Osteoblast (primary cell): ENCODE measurements at regions not wholly inside any gene's neighbourhood (a gene's known extent, or its start where the extent isn't known, plus 50 kb on each side); places are given as distances from the start of the nearest gene placed in this dataset.
A peak's percentile ranks its signal among the peaks of the same experiment; 100 is the strongest.

ENCODE experiments used
- DNase-seq: peaks from one replicate; pipeline ENCODE4 v3.0.0; 2011; ENCODE audit warnings: low spot score, mixed read lengths; ENCODE audit not compliant: insufficient read length; ENCODE audit errors: missing footprints
- H2AFZ ChIP-seq: 2 replicates; pipeline ENCODE4 v1.6.0; 2011; ENCODE audit warnings: mild to moderate bottlenecking, low read length
- H3K27ac ChIP-seq: 2 replicates; pipeline ENCODE4 v1.5.1; 2011; ENCODE audit warnings: mild to moderate bottlenecking, low read depth, low read length, moderate library complexity
- H3K27me3 ChIP-seq: 2 replicates; pipeline ENCODE4 v1.6.0; 2012; ENCODE audit warnings: mild to moderate bottlenecking, control low read depth, inconsistent platforms, low read length, moderate library complexity; ENCODE audit not compliant: insufficient read depth
- H3K36me3 ChIP-seq: 2 replicates; pipeline ENCODE4 v1.5.1; 2011; ENCODE audit warnings: mild to moderate bottlenecking, low read length, control low read depth, moderate library complexity; ENCODE audit not compliant: insufficient read depth
- H3K4me1 ChIP-seq: 2 replicates; pipeline ENCODE4 v1.5.1; 2011; ENCODE audit warnings: mild to moderate bottlenecking, low read length, control low read depth, moderate library complexity; ENCODE audit not compliant: insufficient read depth
- H3K4me2 ChIP-seq: 2 replicates; pipeline ENCODE4 v1.6.0; 2011; ENCODE audit warnings: mild to moderate bottlenecking, low read length; ENCODE audit not compliant: insufficient read depth
- H3K4me3 ChIP-seq: fragments of 200-600 bp; sonication (generic); 3 replicates; pipeline ENCODE4 v1.5.1; 2012; ENCODE audit warnings: mild to moderate bottlenecking, low read length, inconsistent platforms; ENCODE audit not compliant: insufficient read depth
- H3K79me2 ChIP-seq: 2 replicates; pipeline ENCODE4 v1.6.0; 2012; ENCODE audit warnings: mild to moderate bottlenecking, low read length, control low read depth, inconsistent platforms; ENCODE audit not compliant: insufficient read depth
- H3K9me3 ChIP-seq: 2 replicates; pipeline ENCODE4 v1.5.1; 2011; ENCODE audit warnings: low read depth, low read length, control low read depth
- H4K20me1 ChIP-seq: 2 replicates; pipeline ENCODE4 v1.6.0; 2012; ENCODE audit warnings: mild to moderate bottlenecking, low read length, control low read depth; ENCODE audit not compliant: insufficient read depth
- CTCF ChIP-seq: IDR thresholded peaks from 2 replicates; pipeline ENCODE4 v1.5.1; 2011; ENCODE audit warnings: mild to moderate bottlenecking, low read depth, low read length, moderate library complexity; ENCODE audit errors: extremely low read depth

- H3K4me2 ChIP-seq = peak overlapping the region; percentile 77
- DNase-seq = peak; percentile 73
Measured at GRCh38 chr2:41720331-41721251, 327.2 kb upstream of the PKDCC start.

GRCh38 chr2:41722668-41723369, 325.0 kb upstream of the PKDCC start:
- Histone ChIP-seq H4K20me1 (no peaks in the 10 kb centered on the region), H3K27me3 (no peaks in the 10 kb centered on the region), H3K36me3 (no peaks in the 10 kb centered on the region), H3K4me2 (no peak overlapping the region), H2AFZ (peak overlapping the region; percentile 69), H3K9me3 (no peaks in the 10 kb centered on the region), H3K79me2 (no peaks in the 10 kb centered on the region), H3K4me3 (no peak overlapping the region), H3K27ac (peak overlapping the region; percentile 73), H3K4me1 (peaks cover 22% of the 10 kb centered on the region)
- DNase-seq = peak; percentile 43
- TF ChIP-seq CTCF = no peak

More at GRCh38 chr2:41720331-41721251, 327.2 kb upstream of the PKDCC start:
- no peaks in the 10 kb centered on the region for H3K36me3 ChIP-seq
- no peaks in the 10 kb centered on the region for H3K9me3 ChIP-seq
- peaks cover 22% of the 10 kb centered on the region for H3K4me1 ChIP-seq
- peak overlapping the region; percentile 80 for H2AFZ ChIP-seq
- H3K27ac ChIP-seq = peak overlapping the region; percentile 24
- H3K4me3 ChIP-seq = peak overlapping the region; percentile 44
- H3K79me2 ChIP-seq = no peaks in the 10 kb centered on the region
- no peaks in the 10 kb centered on the region for H4K20me1 ChIP-seq
- no peak for TF ChIP-seq CTCF
- no peaks in the 10 kb centered on the region for H3K27me3 ChIP-seq

DNA sequence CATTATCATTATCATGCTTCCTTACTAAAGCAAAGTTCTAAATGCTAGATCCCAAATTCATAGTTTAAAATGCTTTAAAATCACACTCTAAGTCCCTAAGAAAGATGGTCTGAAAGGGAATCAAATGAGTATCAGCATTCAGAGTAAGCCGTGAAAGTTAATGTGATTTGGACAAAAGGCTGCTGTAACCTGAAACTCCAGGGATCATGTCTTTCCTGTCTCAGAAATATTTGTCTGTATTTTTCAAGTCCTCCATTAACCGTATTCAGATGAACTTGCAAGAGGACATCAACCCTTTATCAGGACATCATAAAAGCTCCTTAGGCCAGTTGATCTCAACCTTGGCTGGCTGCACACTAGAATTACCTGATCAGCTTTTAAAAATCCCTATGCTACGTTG, 324.3 kb upstream of the PKDCC start:
- peaks cover 22% of the 10 kb centered on the region for H3K4me1 ChIP-seq
- H3K27ac ChIP-seq = peak overlapping the region; percentile 73
- no peak overlapping the region for H3K4me3 ChIP-seq
- H4K20me1 ChIP-seq = no peaks in the 10 kb centered on the region
- H2AFZ ChIP-seq = peak overlapping the region; percentile 8
- no peak for TF ChIP-seq CTCF
- H3K79me2 ChIP-seq = no peaks in the 10 kb centered on the region
- no peaks in the 10 kb centered on the region for H3K9me3 ChIP-seq
- H3K36me3 ChIP-seq = no peaks in the 10 kb centered on the region
- H3K27me3 ChIP-seq = no peaks in the 10 kb centered on the region
- no peak for DNase-seq
- H3K4me2 ChIP-seq = no peak overlapping the region

- no peaks in the 10 kb centered on the region for H3K27me3 ChIP-seq
- TF ChIP-seq CTCF = no peak
- H3K79me2 ChIP-seq = no peaks in the 10 kb centered on the region
- no peak overlapping the region for H2AFZ ChIP-seq
- H4K20me1 ChIP-seq = no peaks in the 10 kb centered on the region
- no peak overlapping the region for H3K27ac ChIP-seq
- no peaks in the 10 kb centered on the region for H3K9me3 ChIP-seq
- peaks cover 22% of the 10 kb centered on the region for H3K4me1 ChIP-seq
- no peak overlapping the region for H3K4me2 ChIP-seq
- no peak for DNase-seq
- H3K4me3 ChIP-seq = no peak overlapping the region
- H3K36me3 ChIP-seq = no peaks in the 10 kb centered on the region
Measured at GRCh38 chr2:41724465-41724864, 323.4 kb upstream of the PKDCC start.
